Stimulated activated CD4-positive, alpha-beta T cell treated with anti-CD3 and anti-CD28 coated beads, Interleukin-12 subunit alpha, Interleukin-12 subunit beta, amount 100 ng/mL, for 24 hours (primary cell): ENCODE measurements at regions not wholly inside any gene's neighbourhood (a gene's known extent, or its start where the extent isn't known, plus 50 kb on each side); places are given as distances from the start of the nearest gene placed in this dataset.

Experiments
- DNase-seq, 2 experiments: peaks; one replicate each; pipeline ENCODE4 v3.0.0-alpha.2; 2020; ENCODE audit warnings: low read depth in 2 of 2

- no peak for DNase-seq
Observed at GRCh38 chr13:72530471-72530870, 197.0 kb downstream of the MZT1 start.

GRCh38 chr13:72527333-72527732 lies 200.1 kb downstream of the MZT1 start:
- DNase-seq: no peak

GRCh38 chr13:72523593-72523992 lies 203.8 kb downstream of the MZT1 start:
- DNase-seq: no peak

GRCh38 chr13:72523049-72523448 lies 204.4 kb downstream of the MZT1 start:
- DNase-seq: no peak

GRCh38 chr13:72521940-72522661 lies 205.3 kb downstream of the MZT1 start:
- no peak for DNase-seq

GRCh38 chr13:72514146-72514545 lies 213.3 kb downstream of the MZT1 start:
- no peak for DNase-seq

GRCh38 chr13:72508392-72508791 lies 219.0 kb downstream of the MZT1 start:
- DNase-seq: no peak

- no peak for DNase-seq
Observed at GRCh38 chr13:72507416-72508199, 219.8 kb downstream of the MZT1 start.

- DNase-seq: no peak
Observed at GRCh38 chr13:72506706-72507105, 220.7 kb downstream of the MZT1 start.

GRCh38 chr13:72505376-72505775 lies 222.1 kb downstream of the MZT1 start:
- DNase-seq: no peak

GRCh38 chr13:72504131-72504841 lies 223.1 kb downstream of the MZT1 start:
- DNase-seq: no peak

GRCh38 chr13:72500851-72501250 lies 226.6 kb downstream of the MZT1 start:
- DNase-seq: no peak

- DNase-seq: no peak
Observed at GRCh38 chr13:72495681-72496080, 231.7 kb downstream of the MZT1 start.

- no peak for DNase-seq
Observed at GRCh38 chr13:72489751-72490150, 237.7 kb downstream of the MZT1 start.

GRCh38 chr13:72473321-72473720 lies 254.1 kb downstream of the MZT1 start:
- no peak for DNase-seq

- no peak for DNase-seq
Observed at GRCh38 chr13:72469906-72470305, 257.5 kb downstream of the MZT1 start.

- DNase-seq: no peak
Observed at GRCh38 chr13:72463561-72463960, 263.9 kb downstream of the MZT1 start.

- DNase-seq: no peak
Observed at GRCh38 chr13:72462726-72463125, 264.7 kb downstream of the MZT1 start.

- DNase-seq: no peak
Observed at GRCh38 chr13:72462166-72462565, 265.3 kb downstream of the MZT1 start.

- no peak for DNase-seq
Observed at GRCh38 chr13:72458701-72459100, 268.7 kb downstream of the MZT1 start.

- DNase-seq: no peak
Observed at GRCh38 chr13:72457151-72457550, 270.3 kb downstream of the MZT1 start.

- DNase-seq: no peak
Observed at GRCh38 chr13:72456486-72456885, 270.9 kb downstream of the MZT1 start.

GRCh38 chr13:72453161-72453560 lies 274.3 kb downstream of the MZT1 start:
- no peak for DNase-seq
